ENCODE measurements at regions not wholly inside any gene's neighbourhood (a gene's known extent, or its start where the extent isn't known, plus 50 kb on each side); places are given as distances from the start of the nearest gene placed in this dataset.
"Not testable (repeated sequence)": the region's sequence is repeated elsewhere in the genome, so short reads cannot be mapped to it uniquely, and the experiment has no call there.

DNA sequence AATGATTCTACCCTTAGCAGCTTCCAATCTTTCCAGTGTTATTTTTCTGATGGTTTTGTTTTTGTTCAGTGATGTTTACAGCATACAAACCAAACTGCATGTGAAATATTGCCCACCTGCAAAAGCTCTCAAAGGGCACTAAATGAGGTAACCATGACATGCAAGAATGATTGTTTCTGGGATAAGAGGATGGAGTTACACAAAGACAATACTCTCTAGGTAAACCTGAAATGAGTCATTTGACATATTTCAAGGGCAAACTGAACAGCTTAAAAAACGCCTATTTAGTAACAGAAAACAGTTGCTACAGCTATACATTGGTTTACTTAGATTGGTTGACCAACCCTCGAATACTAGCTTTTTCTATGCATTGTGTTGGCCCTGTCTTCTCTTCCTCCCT is 481.7 kb downstream of the ZPLD1 start:
- Mint-ChIP-seq H3K9me3 (peaks cover 14% of the 10 kb centered on the region), H3K4me1 (peaks cover 8% of the 10 kb centered on the region), H3K36me3 (ENCODE audit: low read depth) (no peaks in the 10 kb centered on the region), H3K27ac (no peak overlapping the region), H3K4me3 (no peak overlapping the region), H3K27me3 (ENCODE audit: low read depth, poor library complexity) (no peaks in the 10 kb centered on the region)
- no peak for DNase-seq
- TF ChIP-seq, protein P1, sequence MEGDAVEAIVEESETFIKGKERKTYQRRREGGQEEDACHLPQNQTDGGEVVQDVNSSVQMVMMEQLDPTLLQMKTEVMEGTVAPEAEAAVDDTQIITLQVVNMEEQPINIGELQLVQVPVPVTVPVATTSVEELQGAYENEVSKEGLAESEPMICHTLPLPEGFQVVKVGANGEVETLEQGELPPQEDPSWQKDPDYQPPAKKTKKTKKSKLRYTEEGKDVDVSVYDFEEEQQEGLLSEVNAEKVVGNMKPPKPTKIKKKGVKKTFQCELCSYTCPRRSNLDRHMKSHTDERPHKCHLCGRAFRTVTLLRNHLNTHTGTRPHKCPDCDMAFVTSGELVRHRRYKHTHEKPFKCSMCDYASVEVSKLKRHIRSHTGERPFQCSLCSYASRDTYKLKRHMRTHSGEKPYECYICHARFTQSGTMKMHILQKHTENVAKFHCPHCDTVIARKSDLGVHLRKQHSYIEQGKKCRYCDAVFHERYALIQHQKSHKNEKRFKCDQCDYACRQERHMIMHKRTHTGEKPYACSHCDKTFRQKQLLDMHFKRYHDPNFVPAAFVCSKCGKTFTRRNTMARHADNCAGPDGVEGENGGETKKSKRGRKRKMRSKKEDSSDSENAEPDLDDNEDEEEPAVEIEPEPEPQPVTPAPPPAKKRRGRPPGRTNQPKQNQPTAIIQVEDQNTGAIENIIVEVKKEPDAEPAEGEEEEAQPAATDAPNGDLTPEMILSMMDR (IDR thresholded peaks at IDR 0.05), result no peak

DNA sequence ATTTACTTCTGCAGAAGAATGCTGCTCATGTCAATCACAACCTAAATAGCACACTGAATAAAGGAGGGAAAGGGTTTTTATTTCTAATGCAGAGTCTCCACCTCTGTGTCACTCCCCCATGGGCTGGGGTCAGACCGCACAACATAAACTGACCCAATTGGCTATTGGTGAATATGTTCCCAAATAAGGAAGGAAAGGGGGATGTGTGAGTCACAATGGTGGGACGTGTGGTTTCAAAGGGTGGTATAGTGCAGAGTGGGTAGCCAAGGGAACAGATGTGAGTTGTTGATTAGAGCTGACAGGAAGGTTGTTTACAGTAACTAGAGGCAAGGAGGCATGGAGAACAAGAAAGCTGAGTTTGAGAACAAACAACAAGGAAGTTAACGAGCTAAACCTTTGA is 491.8 kb downstream of the ZPLD1 start:
- Mint-ChIP-seq H3K36me3 (ENCODE audit: low read depth) (peaks cover 5% of the 10 kb centered on the region), H3K27ac (peak overlapping the region; percentile 21), H3K27me3 (ENCODE audit: low read depth, poor library complexity) (no peaks in the 10 kb centered on the region), H3K4me1 (peaks cover 4% of the 10 kb centered on the region), H3K9me3 (peaks cover 31% of the 10 kb centered on the region), H3K4me3 (no peak overlapping the region)
- TF ChIP-seq, protein P1 (IDR thresholded peaks at IDR 0.05), result no peak
- DNase-seq, result no peak

DNA sequence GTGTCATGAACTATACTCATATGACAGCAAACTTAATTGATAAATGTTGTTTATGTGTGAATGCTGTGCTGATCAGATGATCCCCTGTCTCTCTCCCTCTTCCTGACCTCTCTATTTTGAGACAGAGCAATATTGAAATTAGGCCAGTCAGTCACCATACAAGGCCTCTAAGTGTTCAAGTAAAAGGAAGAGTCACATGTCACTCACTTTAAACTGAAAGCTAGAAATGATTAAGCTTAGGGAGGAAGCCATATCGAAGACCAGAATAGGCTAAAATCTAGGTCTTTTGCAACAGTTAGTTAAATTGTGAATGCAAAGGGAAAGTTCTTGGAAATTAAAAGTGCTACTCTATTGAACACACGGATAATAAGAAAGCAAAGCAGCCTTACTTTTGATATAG is 498.6 kb downstream of the ZPLD1 start:
- Mint-ChIP-seq H3K27ac (no peak overlapping the region), H3K9me3 (peaks cover 11% of the 10 kb centered on the region), H3K4me3 (no peak overlapping the region), H3K27me3 (ENCODE audit: low read depth, poor library complexity) (no peaks in the 10 kb centered on the region), H3K36me3 (ENCODE audit: low read depth) (no peaks in the 10 kb centered on the region), H3K4me1 (no peaks in the 10 kb centered on the region)
- no peak for DNase-seq
- TF ChIP-seq, protein P1 (IDR thresholded peaks at IDR 0.05), result no peak

DNA sequence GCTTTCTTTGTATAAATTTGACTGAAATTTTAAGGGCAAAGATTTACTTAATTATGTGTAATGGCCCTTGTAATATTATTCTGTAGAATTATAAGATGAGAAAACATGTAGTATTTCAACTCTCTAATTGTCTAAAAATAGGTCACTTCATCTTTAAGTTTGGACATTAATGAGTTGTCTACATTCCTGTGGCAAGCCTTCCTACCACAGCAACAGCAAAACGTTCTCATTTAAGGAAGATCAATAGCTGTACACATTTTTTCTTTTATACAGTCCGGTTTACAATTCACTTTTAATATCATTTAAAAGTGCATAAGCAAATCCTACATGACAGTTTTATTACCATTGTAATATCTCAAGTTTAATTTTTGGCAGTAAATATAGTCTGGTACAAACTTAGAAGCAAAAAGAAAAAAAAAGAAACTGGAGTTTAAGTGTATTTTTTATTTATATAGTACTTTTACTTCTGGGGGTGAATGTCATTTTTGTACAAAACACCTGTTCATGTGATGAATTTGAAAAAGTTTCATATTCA is 501.8 kb downstream of the ZPLD1 start:
- Mint-ChIP-seq H3K27ac (no peak overlapping the region), H3K4me1 (no peaks in the 10 kb centered on the region), H3K4me3 (no peak overlapping the region), H3K9me3 (peaks cover 11% of the 10 kb centered on the region), H3K27me3 (ENCODE audit: low read depth, poor library complexity) (no peaks in the 10 kb centered on the region), H3K36me3 (ENCODE audit: low read depth) (no peaks in the 10 kb centered on the region)
- DNase-seq, result no peak
- TF ChIP-seq, protein P1 (IDR thresholded peaks at IDR 0.05), result no peak

DNA sequence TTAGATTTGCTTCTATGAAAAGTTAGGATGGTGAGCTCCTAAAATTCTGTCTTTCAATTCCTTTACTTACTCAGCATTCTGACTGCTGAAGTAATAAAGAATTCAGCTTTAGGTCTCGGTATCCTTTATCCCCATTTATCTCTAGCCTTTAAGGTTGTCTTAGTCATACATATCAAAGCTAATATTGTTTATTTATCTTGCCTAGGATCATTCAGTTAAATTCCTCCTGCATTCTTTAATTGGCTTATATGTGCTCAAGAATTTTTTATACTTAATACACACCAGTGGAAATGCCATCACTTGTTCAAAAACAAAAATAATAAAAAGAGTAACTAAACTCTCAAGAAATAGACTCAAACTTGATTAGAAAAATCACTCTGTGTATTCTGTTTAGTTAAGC is 507.0 kb downstream of the ZPLD1 start:
- H3K4me3 Mint-ChIP-seq, result no peak overlapping the region
- H3K4me1 Mint-ChIP-seq, result no peaks in the 10 kb centered on the region
- no peaks in the 10 kb centered on the region for H3K9me3 Mint-ChIP-seq
- H3K27me3 Mint-ChIP-seq (ENCODE audit: low read depth, poor library complexity), result no peaks in the 10 kb centered on the region
- H3K27ac Mint-ChIP-seq, result no peak overlapping the region
- no peak for DNase-seq
- TF ChIP-seq, protein P1 (IDR thresholded peaks at IDR 0.05), result no peak
- no peaks in the 10 kb centered on the region for H3K36me3 Mint-ChIP-seq (ENCODE audit: low read depth)

DNA sequence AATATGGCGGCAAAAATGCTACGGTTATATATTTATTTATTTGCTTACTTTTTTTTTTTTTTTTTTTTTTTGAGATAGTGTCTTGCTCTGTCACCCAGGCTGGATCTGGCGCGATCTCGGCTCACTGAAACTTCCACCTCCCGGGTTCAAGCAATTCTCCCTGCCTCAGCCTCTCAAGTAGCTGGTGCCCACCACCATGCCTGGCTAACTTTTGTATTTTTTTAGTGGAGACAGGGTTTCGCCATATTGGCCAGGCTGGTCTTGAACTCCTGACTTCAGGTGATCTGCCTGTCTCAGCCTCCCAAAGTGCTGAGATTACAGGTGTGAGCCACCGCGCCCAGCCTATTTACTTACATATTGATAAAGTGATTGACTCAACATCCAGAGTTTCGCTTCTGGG is 511.6 kb downstream of the ZPLD1 start:
- not testable (repeated sequence) for DNase-seq; H3K27ac Mint-ChIP-seq; H3K27me3 Mint-ChIP-seq (ENCODE audit: low read depth, poor library complexity); H3K9me3 Mint-ChIP-seq; H3K36me3 Mint-ChIP-seq (ENCODE audit: low read depth); H3K4me3 Mint-ChIP-seq; H3K4me1 Mint-ChIP-seq
